SH-SY5Y (cell line): ENCODE measurements at regions not wholly inside any gene's neighbourhood (a gene's known extent, or its start where the extent isn't known, plus 50 kb on each side); places are given as distances from the start of the nearest gene placed in this dataset.

ENCODE experiments used
- GATA2 ChIP-seq: IDR thresholded peaks from 2 replicates; pipeline ENCODE4 v1.6.1; 2011; ENCODE audit warnings: mild to moderate bottlenecking, low read depth, low read length
- GATA3 ChIP-seq: IDR thresholded peaks from 2 replicates; pipeline ENCODE4 v1.6.1; 2011; ENCODE audit warnings: low read depth, mild to moderate bottlenecking, low read length, moderate library complexity

GRCh38 chr20:60411813-60412212 is 453.6 kb downstream of the CDH26 start:
- TF ChIP-seq GATA2: no peak
- no peak for TF ChIP-seq GATA3
